ENCODE measurements at regions not wholly inside any gene's neighbourhood (a gene's known extent, or its start where the extent isn't known, plus 50 kb on each side); places are given as distances from the start of the nearest gene placed in this dataset.

- TF ChIP-seq, protein P1, sequence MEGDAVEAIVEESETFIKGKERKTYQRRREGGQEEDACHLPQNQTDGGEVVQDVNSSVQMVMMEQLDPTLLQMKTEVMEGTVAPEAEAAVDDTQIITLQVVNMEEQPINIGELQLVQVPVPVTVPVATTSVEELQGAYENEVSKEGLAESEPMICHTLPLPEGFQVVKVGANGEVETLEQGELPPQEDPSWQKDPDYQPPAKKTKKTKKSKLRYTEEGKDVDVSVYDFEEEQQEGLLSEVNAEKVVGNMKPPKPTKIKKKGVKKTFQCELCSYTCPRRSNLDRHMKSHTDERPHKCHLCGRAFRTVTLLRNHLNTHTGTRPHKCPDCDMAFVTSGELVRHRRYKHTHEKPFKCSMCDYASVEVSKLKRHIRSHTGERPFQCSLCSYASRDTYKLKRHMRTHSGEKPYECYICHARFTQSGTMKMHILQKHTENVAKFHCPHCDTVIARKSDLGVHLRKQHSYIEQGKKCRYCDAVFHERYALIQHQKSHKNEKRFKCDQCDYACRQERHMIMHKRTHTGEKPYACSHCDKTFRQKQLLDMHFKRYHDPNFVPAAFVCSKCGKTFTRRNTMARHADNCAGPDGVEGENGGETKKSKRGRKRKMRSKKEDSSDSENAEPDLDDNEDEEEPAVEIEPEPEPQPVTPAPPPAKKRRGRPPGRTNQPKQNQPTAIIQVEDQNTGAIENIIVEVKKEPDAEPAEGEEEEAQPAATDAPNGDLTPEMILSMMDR (IDR thresholded peaks at IDR 0.05) = no peak
- TF ChIP-seq POLR2A (IDR thresholded peaks at IDR 0.05) = no peak
Measured at GRCh38 chr9:18188971-18189370, 285.0 kb upstream of the ADAMTSL1 start.
